ENCODE measurements at regions not wholly inside any gene's neighbourhood (a gene's known extent, or its start where the extent isn't known, plus 50 kb on each side); places are given as distances from the start of the nearest gene placed in this dataset.

- TF ChIP-seq, protein P1, sequence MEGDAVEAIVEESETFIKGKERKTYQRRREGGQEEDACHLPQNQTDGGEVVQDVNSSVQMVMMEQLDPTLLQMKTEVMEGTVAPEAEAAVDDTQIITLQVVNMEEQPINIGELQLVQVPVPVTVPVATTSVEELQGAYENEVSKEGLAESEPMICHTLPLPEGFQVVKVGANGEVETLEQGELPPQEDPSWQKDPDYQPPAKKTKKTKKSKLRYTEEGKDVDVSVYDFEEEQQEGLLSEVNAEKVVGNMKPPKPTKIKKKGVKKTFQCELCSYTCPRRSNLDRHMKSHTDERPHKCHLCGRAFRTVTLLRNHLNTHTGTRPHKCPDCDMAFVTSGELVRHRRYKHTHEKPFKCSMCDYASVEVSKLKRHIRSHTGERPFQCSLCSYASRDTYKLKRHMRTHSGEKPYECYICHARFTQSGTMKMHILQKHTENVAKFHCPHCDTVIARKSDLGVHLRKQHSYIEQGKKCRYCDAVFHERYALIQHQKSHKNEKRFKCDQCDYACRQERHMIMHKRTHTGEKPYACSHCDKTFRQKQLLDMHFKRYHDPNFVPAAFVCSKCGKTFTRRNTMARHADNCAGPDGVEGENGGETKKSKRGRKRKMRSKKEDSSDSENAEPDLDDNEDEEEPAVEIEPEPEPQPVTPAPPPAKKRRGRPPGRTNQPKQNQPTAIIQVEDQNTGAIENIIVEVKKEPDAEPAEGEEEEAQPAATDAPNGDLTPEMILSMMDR (IDR thresholded peaks at IDR 0.05), result no peak
- TF ChIP-seq GTF2I (CRISPR knock-in tag; conservative IDR thresholded peaks at IDR 0.05) (no peak), ERG (CRISPR knock-in tag; IDR thresholded peaks at IDR 0.05) (no peak), TCF7 (CRISPR knock-in tag; IDR thresholded peaks at IDR 0.05; ENCODE audit: low read depth) (no peak)
Observed at GRCh38 chr14:81668626-81669274, 135.1 kb upstream of the SEL1L start (continued).

GRCh38 chr14:81669308-81669707 lies 135.7 kb upstream of the SEL1L start:
- peaks cover 24% of the 10 kb centered on the region for H3K9me3 Mint-ChIP-seq
- H3K4me1 Mint-ChIP-seq, result no peaks in the 10 kb centered on the region
- TF ChIP-seq FOXJ3 (CRISPR knock-in tag; IDR thresholded peaks at IDR 0.05; ENCODE audit: borderline replicate concordance), result no peak
- TF ChIP-seq CREB1 (CRISPR knock-in tag; IDR thresholded peaks at IDR 0.05), result no peak
- TF ChIP-seq MYBL2 (CRISPR knock-in tag; IDR thresholded peaks at IDR 0.05), result no peak
- no peak for TF ChIP-seq E2F4 (CRISPR knock-in tag; IDR thresholded peaks at IDR 0.05; ENCODE audit: borderline replicate concordance, low read depth)
- no peak for TF ChIP-seq E2F5 (CRISPR knock-in tag; IDR thresholded peaks at IDR 0.05)
- TF ChIP-seq, protein P2, sequence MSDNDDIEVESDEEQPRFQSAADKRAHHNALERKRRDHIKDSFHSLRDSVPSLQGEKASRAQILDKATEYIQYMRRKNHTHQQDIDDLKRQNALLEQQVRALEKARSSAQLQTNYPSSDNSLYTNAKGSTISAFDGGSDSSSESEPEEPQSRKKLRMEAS (CRISPR knock-in tag; IDR thresholded peaks at IDR 0.05), result no peak
- no peak overlapping the region for H3K27ac Mint-ChIP-seq
- ChIA-PET CTCF (no interaction called here), POLR2A (interaction anchor here (0.5 to 0.7 kb wide), 2 partner anchors 27 to 1530 kb away, joined by 3 to 4 read pairs; no protein-coding TSS in a partner anchor)
- DNase-seq (ENCODE audit: low spot score) (no peak), ATAC-seq (no peak)
- H3K27me3 Mint-ChIP-seq (ENCODE audit: low read depth), result peaks cover 21% of the 10 kb centered on the region
- H3K36me3 Mint-ChIP-seq, result peaks cover 13% of the 10 kb centered on the region
- H3K4me3 Mint-ChIP-seq, result no peak overlapping the region

GRCh38 chr14:81673930-81674329 lies 140.3 kb upstream of the SEL1L start:
- Mint-ChIP-seq H3K4me1 (no peaks in the 10 kb centered on the region), H3K27ac (no peak overlapping the region), H3K9me3 (peaks cover 16% of the 10 kb centered on the region), H3K4me3 (no peak overlapping the region), H3K27me3 (ENCODE audit: low read depth) (peaks cover 58% of the 10 kb centered on the region), H3K36me3 (peaks cover 14% of the 10 kb centered on the region)
- ATAC-seq (no peak), DNase-seq (ENCODE audit: low spot score) (no peak)
- ChIA-PET CTCF (no interaction called here), POLR2A (no interaction called here)
- TF ChIP-seq ZBTB21 (CRISPR knock-in tag; IDR thresholded peaks at IDR 0.05; ENCODE audit: borderline replicate concordance), result no peak
- TF ChIP-seq STAT6 (CRISPR knock-in tag; conservative IDR thresholded peaks at IDR 0.05; ENCODE audit: low read depth), result no peak
- no peak for TF ChIP-seq EMX1 (CRISPR knock-in tag; IDR thresholded peaks at IDR 0.05)
- no peak for TF ChIP-seq ZNF396 (CRISPR knock-in tag; IDR thresholded peaks at IDR 0.05; ENCODE audit: borderline replicate concordance)
- TF ChIP-seq, protein P2 (CRISPR knock-in tag; IDR thresholded peaks at IDR 0.05), result no peak
- no peak for TF ChIP-seq TEAD4 (CRISPR knock-in tag; IDR thresholded peaks at IDR 0.05)
- TF ChIP-seq ZNF671 (CRISPR knock-in tag; IDR thresholded peaks at IDR 0.05), result no peak
- TF ChIP-seq ZNF281 (CRISPR knock-in tag; IDR thresholded peaks at IDR 0.05), result no peak
- TF ChIP-seq ZNF512 (CRISPR knock-in tag; IDR thresholded peaks at IDR 0.05; ENCODE audit: borderline replicate concordance), result no peak

Measured in WTC11 (cell line).